PC-3 (cell line): ENCODE measurements at regions not wholly inside any gene's neighbourhood (a gene's known extent, or its start where the extent isn't known, plus 50 kb on each side); places are given as distances from the start of the nearest gene placed in this dataset.

Experiments
- ATAC-seq: fragments of 200-7000 bp; cut with Tn5 transposase; 2 replicates; pipeline ENCODE4 v1.9.1; 2020; ENCODE audit warnings: mild to moderate bottlenecking, moderate library complexity
- BruUV-seq: library from RNA; stranded (reverse); fragments of 400-500 nt; replicated peaks from 2 replicates; lab custom pipeline; 2021; lab: Mats Ljungman, UMichigan
- CTCF ChIA-PET: fragments of 300-600 bp; sonication (Branson Sonifier 250); formaldehyde crosslinking; loops from one replicate; lab custom pipeline; 2022; ENCODE audit warnings: antibody characterized with exemption; lab: Charles Lee
- POLR2A ChIA-PET: fragments of 300-600 bp; sonication (Branson Sonifier 250); formaldehyde crosslinking; loops from one replicate; lab custom pipeline; 2022; ENCODE audit warnings: antibody characterized with exemption; ENCODE audit not compliant: unreplicated experiment; lab: Charles Lee
- DNase-seq: peaks from one replicate; pipeline ENCODE4 v3.0.0-alpha.2; 2015
- H2AFZ ChIP-seq: fragments of 300-600 bp; sonication (generic); 2 replicates; pipeline ENCODE4 v1.6.0; 2016; ENCODE audit warnings: antibody characterized with exemption, low read length
- H3F3A ChIP-seq: fragments of 300-600 bp; sonication (generic); one replicate; pipeline ENCODE4 v1.6.0; 2017; ENCODE audit warnings: antibody characterized with exemption, low read length, control low read depth, mild to moderate bottlenecking; ENCODE audit not compliant: unreplicated experiment
- H3K27ac ChIP-seq: fragments of 300-600 bp; sonication (generic); 2 replicates; pipeline ENCODE4 v1.5.1; 2016; ENCODE audit warnings: mild to moderate bottlenecking, low read length
- H3K27me3 ChIP-seq: fragments of 300-600 bp; sonication (generic); 2 replicates; pipeline ENCODE4 v1.6.1; 2016; ENCODE audit warnings: low read length, mixed read lengths
- H3K36me3 ChIP-seq: fragments of 300-600 bp; sonication (generic); 2 replicates; pipeline ENCODE4 v1.6.1; 2016; ENCODE audit warnings: low read depth, mixed run types, low read length, mixed read lengths
- H3K4me1 ChIP-seq: fragments of 300-600 bp; sonication (generic); 2 replicates; pipeline ENCODE4 v1.5.1; 2016; ENCODE audit warnings: low read length; ENCODE audit not compliant: insufficient read depth
- H3K4me2 ChIP-seq: fragments of 300-600 bp; sonication (generic); 2 replicates; pipeline ENCODE4 v1.6.0; 2016; ENCODE audit warnings: low read length
- H3K4me3 ChIP-seq: fragments of 300-600 bp; sonication (generic); 2 replicates; pipeline ENCODE4 v1.5.1; 2016; ENCODE audit warnings: mild to moderate bottlenecking, low read length, mixed read lengths
- H3K79me2 ChIP-seq: fragments of 300-600 bp; sonication (generic); 2 replicates; pipeline ENCODE4 v1.6.1; 2017; ENCODE audit warnings: low read length, mixed read lengths
- H3K9ac ChIP-seq: fragments of 300-600 bp; sonication (generic); 2 replicates; pipeline ENCODE4 v1.6.0; 2016; ENCODE audit warnings: mild to moderate bottlenecking, low read length
- H3K9me2 ChIP-seq: fragments of 300-600 bp; sonication (generic); replicated peaks from 2 replicates; pipeline ENCODE4 v1.6.1; 2016; ENCODE audit warnings: mixed run types, low read length, mixed read lengths
- H3K9me3 ChIP-seq: fragments of 300-600 bp; sonication (generic); 2 replicates; pipeline ENCODE4 v1.6.1; 2016; ENCODE audit warnings: low read length, mixed read lengths
- H4K20me1 ChIP-seq: fragments of 300-600 bp; sonication (generic); 2 replicates; pipeline ENCODE4 v1.6.1; 2016; ENCODE audit warnings: low read length, mixed read lengths
- EZH2 ChIP-seq: fragments of 300-600 bp; sonication (generic); IDR thresholded peaks from one replicate; pipeline ENCODE4 v1.6.1; 2017; ENCODE audit warnings: antibody characterized with exemption, mild to moderate bottlenecking, low read length; ENCODE audit not compliant: unreplicated experiment
- EZH2phosphoT487 ChIP-seq: fragments of 300-600 bp; sonication (generic); IDR thresholded peaks from 2 replicates; pipeline ENCODE4 v1.6.1; 2018; ENCODE audit warnings: mild to moderate bottlenecking, antibody characterized with exemption, low read length, borderline replicate concordance
- intact Hi-C: fragments of 100-400 bp; cut with micrococcal nuclease; formaldehyde crosslinking; loops from 2 replicates; pipeline ENCODE4 v1.9.0; 2023
- TF ChIP-seq, protein P1 (sequence below): fragments of 300-600 bp; sonication (generic); conservative IDR thresholded peaks from 2 replicates; pipeline ENCODE4 v1.5.1; 2017; ENCODE audit warnings: antibody characterized with exemption, low read depth, mild to moderate bottlenecking, low read length

DNA sequence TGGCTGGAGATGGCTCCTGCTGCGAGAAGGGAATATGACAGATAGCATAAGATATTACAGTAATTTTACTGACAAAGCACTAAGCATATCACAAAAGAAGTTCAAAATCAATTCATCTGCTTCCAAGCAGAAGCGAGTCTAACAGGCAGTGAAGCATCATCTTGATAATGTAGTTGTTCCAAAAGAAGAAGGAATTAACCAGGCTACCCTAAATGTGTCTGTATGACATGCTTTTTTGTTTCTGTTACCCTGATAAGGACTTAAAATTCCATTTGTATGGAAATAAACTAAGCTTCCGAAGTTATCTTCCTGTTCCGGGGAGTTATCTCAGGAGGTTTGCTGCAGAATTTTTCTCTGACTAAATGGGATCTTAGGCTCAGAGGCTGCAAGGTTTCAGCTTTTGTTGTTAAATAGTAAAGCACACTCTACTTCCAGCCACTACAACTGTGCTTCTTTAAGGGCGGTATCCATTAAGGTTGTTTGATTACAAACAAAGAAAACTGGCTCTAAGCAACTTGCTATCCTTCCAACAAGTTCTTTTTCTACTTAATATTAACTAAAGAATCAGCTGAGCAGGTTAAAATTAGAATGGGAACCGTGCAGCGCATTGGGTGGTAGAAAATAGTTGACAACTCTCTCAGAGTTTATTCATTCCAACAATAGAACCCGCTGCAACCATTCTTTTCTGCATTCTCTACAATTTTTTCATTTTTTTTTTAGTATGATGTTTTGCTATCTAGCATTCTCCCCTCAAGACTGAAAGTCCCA lies 607.3 kb downstream of the UQCRFS1 start:
- H3F3A ChIP-seq: no peaks in the 10 kb centered on the region
- intact Hi-C loops: no loop called here
- no peak overlapping the region for H3K4me2 ChIP-seq
- CTCF ChIA-PET: no interaction called here
- no peak overlapping the region for H3K9ac ChIP-seq
- no peaks in the 10 kb centered on the region for H3K79me2 ChIP-seq
- no peaks in the 10 kb centered on the region for H3K9me2 ChIP-seq
- DNase-seq: no peak
- POLR2A ChIA-PET: no interaction called here
- no peaks in the 10 kb centered on the region for H3K4me1 ChIP-seq
- no TSS peak for BruUV-seq
- H2AFZ ChIP-seq: no peak overlapping the region
- no peaks in the 10 kb centered on the region for H4K20me1 ChIP-seq
- no peaks in the 10 kb centered on the region for H3K9me3 ChIP-seq
- no peak overlapping the region for H3K27ac ChIP-seq
- no peak overlapping the region for H3K4me3 ChIP-seq
- TF ChIP-seq, protein P1, sequence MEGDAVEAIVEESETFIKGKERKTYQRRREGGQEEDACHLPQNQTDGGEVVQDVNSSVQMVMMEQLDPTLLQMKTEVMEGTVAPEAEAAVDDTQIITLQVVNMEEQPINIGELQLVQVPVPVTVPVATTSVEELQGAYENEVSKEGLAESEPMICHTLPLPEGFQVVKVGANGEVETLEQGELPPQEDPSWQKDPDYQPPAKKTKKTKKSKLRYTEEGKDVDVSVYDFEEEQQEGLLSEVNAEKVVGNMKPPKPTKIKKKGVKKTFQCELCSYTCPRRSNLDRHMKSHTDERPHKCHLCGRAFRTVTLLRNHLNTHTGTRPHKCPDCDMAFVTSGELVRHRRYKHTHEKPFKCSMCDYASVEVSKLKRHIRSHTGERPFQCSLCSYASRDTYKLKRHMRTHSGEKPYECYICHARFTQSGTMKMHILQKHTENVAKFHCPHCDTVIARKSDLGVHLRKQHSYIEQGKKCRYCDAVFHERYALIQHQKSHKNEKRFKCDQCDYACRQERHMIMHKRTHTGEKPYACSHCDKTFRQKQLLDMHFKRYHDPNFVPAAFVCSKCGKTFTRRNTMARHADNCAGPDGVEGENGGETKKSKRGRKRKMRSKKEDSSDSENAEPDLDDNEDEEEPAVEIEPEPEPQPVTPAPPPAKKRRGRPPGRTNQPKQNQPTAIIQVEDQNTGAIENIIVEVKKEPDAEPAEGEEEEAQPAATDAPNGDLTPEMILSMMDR: no peak
- TF ChIP-seq EZH2phosphoT487 (no peak), EZH2 (no peak)
- no peaks in the 10 kb centered on the region for H3K27me3 ChIP-seq
- no peaks in the 10 kb centered on the region for H3K36me3 ChIP-seq
- no peak for ATAC-seq

DNA sequence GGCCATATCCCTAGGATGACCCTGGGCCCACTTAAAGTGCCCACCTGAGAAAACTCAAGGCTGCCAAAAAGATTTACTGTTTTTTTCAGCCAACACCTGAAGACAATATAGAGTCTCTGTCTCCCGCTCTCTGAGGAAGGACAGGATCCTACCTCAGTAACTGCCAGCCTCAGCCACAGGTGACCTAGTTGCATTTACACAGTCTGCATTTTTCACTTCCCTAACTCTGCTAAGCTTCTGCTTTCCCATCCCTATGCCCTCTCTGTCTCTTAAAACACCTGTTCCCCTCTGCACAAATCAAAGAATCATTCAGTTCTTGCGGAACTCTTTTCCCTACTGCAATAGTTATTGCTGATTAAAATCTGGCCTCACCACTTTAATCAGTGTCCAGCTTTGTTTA lies 609.5 kb downstream of the UQCRFS1 start:
- no peaks in the 10 kb centered on the region for H3K4me1 ChIP-seq
- no peaks in the 10 kb centered on the region for H3K9me3 ChIP-seq
- no peaks in the 10 kb centered on the region for H3F3A ChIP-seq
- TF ChIP-seq, protein P1: no peak
- no peak for TF ChIP-seq EZH2
- no peak for TF ChIP-seq EZH2phosphoT487
- POLR2A ChIA-PET: no interaction called here
- ATAC-seq (no peak), DNase-seq (no peak)
- H3K27ac ChIP-seq: no peak overlapping the region
- no peaks in the 10 kb centered on the region for H3K79me2 ChIP-seq
- no peak overlapping the region for H2AFZ ChIP-seq
- BruUV-seq: no TSS peak
- H3K9me2 ChIP-seq: no peaks in the 10 kb centered on the region
- no peaks in the 10 kb centered on the region for H4K20me1 ChIP-seq
- H3K9ac ChIP-seq: no peak overlapping the region
- H3K36me3 ChIP-seq: no peaks in the 10 kb centered on the region
- H3K4me2 ChIP-seq: no peak overlapping the region
- H3K4me3 ChIP-seq: no peak overlapping the region
- CTCF ChIA-PET: no interaction called here
- H3K27me3 ChIP-seq: no peaks in the 10 kb centered on the region
- intact Hi-C loops: no loop called here

DNA sequence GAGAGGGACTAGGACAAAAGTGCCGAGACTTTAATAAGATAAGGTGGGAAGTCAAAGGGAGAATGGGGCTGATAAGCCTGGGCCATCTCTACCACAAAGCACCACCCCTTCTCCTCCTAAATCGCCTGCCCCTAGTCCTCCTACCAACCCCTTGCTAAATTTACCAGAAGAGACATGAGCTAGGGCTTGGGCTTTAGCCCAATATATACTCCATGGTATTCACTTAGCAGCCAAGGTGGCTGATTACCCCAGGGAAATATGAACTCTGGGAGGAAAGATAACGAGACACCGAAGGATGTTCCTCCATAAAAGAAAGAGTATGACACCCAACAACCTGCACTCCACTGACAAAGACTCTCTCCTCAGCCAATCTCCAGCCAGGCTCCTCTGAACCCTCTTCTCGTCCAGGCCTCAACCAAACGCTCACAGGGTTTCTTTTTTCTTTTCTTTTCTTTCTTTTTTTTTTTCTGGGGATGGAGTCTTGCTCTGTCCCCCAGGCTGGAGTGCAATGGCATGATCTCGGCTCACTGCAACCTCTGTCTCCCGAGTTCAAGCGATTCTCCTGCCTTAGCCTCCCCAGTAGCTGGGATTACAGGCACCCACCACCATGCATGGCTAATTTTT lies 610.2 kb downstream of the UQCRFS1 start:
- H3K36me3 ChIP-seq: no peaks in the 10 kb centered on the region
- CTCF ChIA-PET: no interaction called here
- no peaks in the 10 kb centered on the region for H4K20me1 ChIP-seq
- H3F3A ChIP-seq: no peaks in the 10 kb centered on the region
- intact Hi-C loops: no loop called here
- no peak overlapping the region for H3K27ac ChIP-seq
- H3K9me2 ChIP-seq: no peaks in the 10 kb centered on the region
- no peak for ATAC-seq
- H2AFZ ChIP-seq: no peak overlapping the region
- H3K4me3 ChIP-seq: no peak overlapping the region
- BruUV-seq: no TSS peak
- H3K4me2 ChIP-seq: no peak overlapping the region
- no peak for TF ChIP-seq EZH2phosphoT487
- TF ChIP-seq, protein P1: no peak
- TF ChIP-seq EZH2: no peak
- H3K9ac ChIP-seq: no peak overlapping the region
- no peaks in the 10 kb centered on the region for H3K4me1 ChIP-seq
- H3K9me3 ChIP-seq: no peaks in the 10 kb centered on the region
- no peaks in the 10 kb centered on the region for H3K79me2 ChIP-seq
- POLR2A ChIA-PET: no interaction called here
- DNase-seq: no peak
- no peaks in the 10 kb centered on the region for H3K27me3 ChIP-seq
